ENCODE measurements at regions not wholly inside any gene's neighbourhood (a gene's known extent, or its start where the extent isn't known, plus 50 kb on each side); places are given as distances from the start of the nearest gene placed in this dataset.
"Not testable (repeated sequence)": the region's sequence is repeated elsewhere in the genome, so short reads cannot be mapped to it uniquely, and the experiment has no call there.

GRCh38 chr6:1197309-1197708, 114.6 kb upstream of the FOXQ1 start:
- no peak for DNase-seq

- DNase-seq = no peak
Observed at GRCh38 chr6:1191141-1191630, 120.7 kb upstream of the FOXQ1 start.

- no peak for DNase-seq
Observed at GRCh38 chr6:1190366-1190765, 121.5 kb upstream of the FOXQ1 start.

GRCh38 chr6:1188199-1188598, 123.7 kb upstream of the FOXQ1 start:
- no peak for DNase-seq

GRCh38 chr6:1187293-1188131, 124.4 kb upstream of the FOXQ1 start:
- DNase-seq = no peak

GRCh38 chr6:1184318-1184717, 127.6 kb upstream of the FOXQ1 start:
- DNase-seq = no peak

GRCh38 chr6:1182722-1183521, 129.0 kb upstream of the FOXQ1 start:
- DNase-seq = no peak

GRCh38 chr6:1181939-1182605, 129.8 kb upstream of the FOXQ1 start:
- no peak for DNase-seq

- no peak for DNase-seq
Observed at GRCh38 chr6:1179571-1180459, 132.1 kb upstream of the FOXQ1 start.

GRCh38 chr6:1178590-1178989, 133.3 kb upstream of the FOXQ1 start:
- no peak for DNase-seq

- DNase-seq = no peak
Observed at GRCh38 chr6:1176567-1176966, 135.3 kb upstream of the FOXQ1 start.

- DNase-seq = no peak
Observed at GRCh38 chr6:1175877-1176276, 136.0 kb upstream of the FOXQ1 start.

GRCh38 chr6:1170794-1171193, 141.1 kb upstream of the FOXQ1 start:
- no peak for DNase-seq

GRCh38 chr6:1164600-1164999, 147.3 kb upstream of the FOXQ1 start:
- no peak for DNase-seq

GRCh38 chr6:1163501-1163900, 148.4 kb upstream of the FOXQ1 start:
- DNase-seq = no peak

GRCh38 chr6:1162367-1163275, 149.3 kb upstream of the FOXQ1 start:
- DNase-seq = no peak

GRCh38 chr6:1156411-1156810, 155.5 kb upstream of the FOXQ1 start:
- DNase-seq = not testable (repeated sequence)

GRCh38 chr6:1153696-1154245, 158.1 kb upstream of the FOXQ1 start:
- no peak for DNase-seq

- DNase-seq = no peak
Observed at GRCh38 chr6:1146500-1146899, 165.4 kb upstream of the FOXQ1 start.

GRCh38 chr6:1145768-1146218, 166.1 kb upstream of the FOXQ1 start:
- DNase-seq = no peak
